Gastrocnemius medialis (tissue), 4 donors: ENCODE measurements at regions not wholly inside any gene's neighbourhood (a gene's known extent, or its start where the extent isn't known, plus 50 kb on each side); places are given as distances from the start of the nearest gene placed in this dataset.

Source experiments
- POLR2A ChIP-seq, 2 donors: fragments of 450-650 bp; IDR thresholded peaks; one replicate each; pipeline ENCODE4 v1.6.1; 2017; ENCODE audit warnings: antibody characterized with exemption in 2 of 2, mild to moderate bottlenecking in 2 of 2, moderate library complexity in 2 of 2
- TF ChIP-seq, protein P1 (sequence below), 5 experiments: fragments of 450-650 bp in 3 of 5; fragments of 200-600 bp in 2 of 5; sonication (generic) in 2 of 5; IDR thresholded peaks in 4 of 5; conservative IDR thresholded peaks in 1 of 5; 1 replicate in 4 of 5; 2 replicates in 1 of 5; pipeline ENCODE4 v1.5.1; 2016 to 2019; ENCODE audit warnings: antibody characterized with exemption in 5 of 5, mild to moderate bottlenecking in 3 of 5, moderate library complexity in 3 of 5

DNA sequence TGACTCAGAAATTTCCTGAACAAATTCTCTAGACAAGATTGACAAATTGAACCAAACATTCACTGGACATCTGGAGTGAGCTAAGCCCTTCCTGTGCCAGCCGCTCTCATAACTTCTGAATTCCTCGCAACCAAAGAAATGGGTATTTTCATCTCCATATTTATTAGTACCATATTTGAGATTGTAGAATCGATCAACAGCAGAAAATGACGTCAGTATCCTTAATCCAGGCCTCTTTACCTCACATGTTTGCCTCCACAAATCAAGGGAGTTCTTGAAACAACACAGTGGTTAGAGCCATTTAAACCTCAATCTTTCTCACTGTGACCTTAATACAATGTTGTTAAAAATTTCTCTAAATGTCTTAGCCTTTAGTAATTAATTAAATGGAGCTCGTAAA lies 735.6 kb upstream of the SORCS1 start:
- no peak for TF ChIP-seq POLR2A (IDR thresholded peaks at IDR 0.05)
- TF ChIP-seq, protein P1, sequence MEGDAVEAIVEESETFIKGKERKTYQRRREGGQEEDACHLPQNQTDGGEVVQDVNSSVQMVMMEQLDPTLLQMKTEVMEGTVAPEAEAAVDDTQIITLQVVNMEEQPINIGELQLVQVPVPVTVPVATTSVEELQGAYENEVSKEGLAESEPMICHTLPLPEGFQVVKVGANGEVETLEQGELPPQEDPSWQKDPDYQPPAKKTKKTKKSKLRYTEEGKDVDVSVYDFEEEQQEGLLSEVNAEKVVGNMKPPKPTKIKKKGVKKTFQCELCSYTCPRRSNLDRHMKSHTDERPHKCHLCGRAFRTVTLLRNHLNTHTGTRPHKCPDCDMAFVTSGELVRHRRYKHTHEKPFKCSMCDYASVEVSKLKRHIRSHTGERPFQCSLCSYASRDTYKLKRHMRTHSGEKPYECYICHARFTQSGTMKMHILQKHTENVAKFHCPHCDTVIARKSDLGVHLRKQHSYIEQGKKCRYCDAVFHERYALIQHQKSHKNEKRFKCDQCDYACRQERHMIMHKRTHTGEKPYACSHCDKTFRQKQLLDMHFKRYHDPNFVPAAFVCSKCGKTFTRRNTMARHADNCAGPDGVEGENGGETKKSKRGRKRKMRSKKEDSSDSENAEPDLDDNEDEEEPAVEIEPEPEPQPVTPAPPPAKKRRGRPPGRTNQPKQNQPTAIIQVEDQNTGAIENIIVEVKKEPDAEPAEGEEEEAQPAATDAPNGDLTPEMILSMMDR (IDR thresholded peaks at IDR 0.05 in 4 of 5, conservative IDR thresholded peaks at IDR 0.05 in 1 of 5) = no peak
